K562 (cell line): ENCODE measurements at regions not wholly inside any gene's neighbourhood (a gene's known extent, or its start where the extent isn't known, plus 50 kb on each side); places are given as distances from the start of the nearest gene placed in this dataset.

Experiments used
- ATAC-seq: fragments of 200-7000 bp; cut with Tn5 transposase; 3 replicates; pipeline ENCODE4 v1.9.1; 2020; ENCODE audit warnings: moderate library complexity
- BruUV-seq: library from RNA; stranded (reverse); fragments of 400-500 nt; replicated peaks from 2 replicates; lab custom pipeline; 2021; lab: Mats Ljungman, UMichigan
- CTCF ChIA-PET: fragments of 300-600 bp; formaldehyde crosslinking; extraction: SDS; loops from one replicate; lab custom pipeline; 2021; ENCODE audit warnings: low intra/inter-chr PET ratio; lab: Yijun Ruan, JAX
- POLR2A ChIA-PET: fragments of 300-600, 350-650 bp; sonication (Branson Sonifier 250); formaldehyde crosslinking; extraction: SDS; loops from one replicate; lab custom pipeline; 2021; ENCODE audit warnings: antibody characterized with exemption, inconsistent platforms; lab: Yijun Ruan, JAX
- DNase-seq, 4 experiments: peaks; one replicate each; pipeline versions ENCODE4 v3.0.0 to v3.0.0-alpha.2; 2011 to 2018; ENCODE audit warnings: low spot score in 3 of 4, mixed read lengths in 3 of 4; ENCODE audit errors: extremely low read depth in 1 of 4
- FAIRE-seq: peaks from 2 replicates; lab custom pipeline; 2011; peaks lifted over from hg19 to GRCh38; lab: Jason Lieb, UNC
- H2AFZ ChIP-seq: 2 replicates; pipeline ENCODE4 v1.6.0; 2011; ENCODE audit warnings: low read depth, low read length, control low read depth, inconsistent platforms
- H3K27ac ChIP-seq: fragments of 200-600 bp; 3 replicates; pipeline ENCODE4 v1.8.0; 2011; ENCODE audit warnings: low read depth, mild to moderate bottlenecking, control low read depth, inconsistent platforms, low read length, moderate library complexity, mixed read lengths; ENCODE audit errors: extremely low read depth
- H3K27me3 ChIP-seq, 2 experiments: fragments of 300-600 bp in 1 of 2; 2 replicates in 1 of 2; 3 replicates in 1 of 2; pipeline versions ENCODE4 v1.6.0 to v1.8.0; 2011; ENCODE audit warnings: inconsistent platforms in 2 of 2, low read length in 2 of 2, mild to moderate bottlenecking in 1 of 2, mixed read lengths in 1 of 2, moderate library complexity in 1 of 2; ENCODE audit not compliant: control insufficient read depth in 2 of 2, insufficient read depth in 2 of 2
- H3K36me3 ChIP-seq: fragments of 300-600 bp; 3 replicates; pipeline ENCODE4 v1.8.0; 2011; ENCODE audit warnings: mild to moderate bottlenecking, low read length, inconsistent platforms; ENCODE audit not compliant: control insufficient read depth, insufficient read depth
- H3K4me1 ChIP-seq, 2 experiments: fragments of 200-600 bp in 1 of 2; replicated peaks in 1 of 2; 2 replicates in 1 of 2; 3 replicates in 1 of 2; pipeline versions ENCODE4 v1.5.1 to v1.8.0; 2011; ENCODE audit warnings: inconsistent platforms in 2 of 2, low read length in 2 of 2, mild to moderate bottlenecking in 1 of 2, mixed read lengths in 1 of 2, moderate library complexity in 1 of 2; ENCODE audit not compliant: control insufficient read depth in 2 of 2, insufficient read depth in 2 of 2
- H3K4me2 ChIP-seq: 2 replicates; pipeline ENCODE4 v1.6.1; 2011; ENCODE audit warnings: low read length, control low read depth, inconsistent platforms, mixed read lengths; ENCODE audit not compliant: insufficient read depth
- H3K4me3 ChIP-seq: fragments of 200-600 bp; sonication (generic), shearing (Covaris generic); 2 replicates; pipeline ENCODE4 v1.5.1; 2016; ENCODE audit warnings: control low read depth, inconsistent platforms
- H3K79me2 ChIP-seq: fragments of 200-600 bp; 3 replicates; pipeline ENCODE4 v1.8.0; 2011; ENCODE audit warnings: low read length, inconsistent platforms; ENCODE audit not compliant: control insufficient read depth, insufficient read depth
- H3K9ac ChIP-seq, 2 experiments: 2 replicates each; pipeline versions ENCODE4 v1.6.0 to v1.6.1; 2011; ENCODE audit warnings: low read depth in 2 of 2, low read length in 2 of 2, control low read depth in 1 of 2, inconsistent platforms in 1 of 2, mild to moderate bottlenecking in 1 of 2, mixed read lengths in 1 of 2; ENCODE audit not compliant: insufficient read depth in 1 of 2
- H3K9me1 ChIP-seq: one replicate; pipeline ENCODE4 v1.6.0; 2011; ENCODE audit warnings: inconsistent platforms, mild to moderate bottlenecking, low read length, moderate library complexity; ENCODE audit not compliant: control insufficient read depth, insufficient read depth
- H3K9me3 ChIP-seq: replicated peaks from 2 replicates; pipeline ENCODE4 v1.5.1; 2011; ENCODE audit warnings: low read depth, low read length, inconsistent platforms; ENCODE audit not compliant: control insufficient read depth, insufficient read depth
- H4K20me1 ChIP-seq: replicated peaks from 2 replicates; pipeline ENCODE4 v1.6.1; 2011; ENCODE audit warnings: low read length, inconsistent platforms, mixed read lengths; ENCODE audit not compliant: control insufficient read depth, insufficient read depth
- ADNP ChIP-seq: fragments of 200-800 bp; sonication (Bioruptor generic); IDR thresholded peaks from 2 replicates; pipeline ENCODE4 v1.6.1; 2016; ENCODE audit warnings: missing genetic modification characterization, missing compliant biosample characterization
- CBX8 ChIP-seq: fragments of 200-600 bp; sonication (generic); IDR thresholded peaks from 2 replicates; pipeline ENCODE4 v1.6.1; 2012; ENCODE audit warnings: borderline replicate concordance, mixed run types, low read depth, mild to moderate bottlenecking, moderate library complexity, mixed read lengths, low read length, control low read depth, inconsistent platforms; ENCODE audit not compliant: poor library complexity, severe bottlenecking; ENCODE audit errors: extremely low read depth
- ELF1 ChIP-seq: fragments of 200-800 bp; sonication (Bioruptor generic); IDR thresholded peaks from 2 replicates; pipeline ENCODE4 v1.6.1; 2016; ENCODE audit warnings: missing genetic modification characterization, missing compliant biosample characterization
- GABPB2 ChIP-seq: fragments of 250-450 bp; sonication (Bioruptor Pico); conservative IDR thresholded peaks from 2 replicates; pipeline ENCODE4 v1.5.1; 2021; ENCODE audit warnings: mild to moderate bottlenecking
- HNRNPL ChIP-seq: fragments of 200-400 bp; formaldehyde crosslinking; IDR thresholded peaks from 2 replicates; pipeline ENCODE4 v1.6.1; 2017; ENCODE audit warnings: low read depth, mild to moderate bottlenecking, low read length
- ZNF431 ChIP-seq: sonication (generic); formaldehyde crosslinking; IDR thresholded peaks from 2 replicates; pipeline ENCODE4 v1.8.0; 2022; ENCODE audit warnings: mild to moderate bottlenecking, missing genetic modification reagents
- ZNF507 ChIP-seq: conservative IDR thresholded peaks from 2 replicates; pipeline ENCODE4 v1.6.1; 2017; ENCODE audit warnings: missing genetic modification characterization, missing compliant biosample characterization
- ZNF77 ChIP-seq: fragments of 250-450 bp; sonication (Bioruptor Pico); IDR thresholded peaks from 2 replicates; pipeline ENCODE4 v1.5.0; 2020
- WGBS: fragments of 100-300 bp; shearing (Covaris generic); methylation state at CpG from one replicate; pipeline ENCODE4 v1.1.6; 2016; ENCODE audit warnings: low coverage, mixed read lengths; ENCODE audit not compliant: insufficient coverage; ENCODE audit errors: missing lambda C conversion rate; 5-methylcytosine and 5-hydroxymethylcytosine counted together
- in situ Hi-C: fragments of 300-500 bp; cut with MboI; formaldehyde crosslinking; loops from 4 replicates; pipeline ENCODE4 v1.15.0; 2018; ENCODE audit warnings: inconsistent platforms, mixed read lengths
- intact Hi-C: fragments of 100-400 bp; cut with micrococcal nuclease; formaldehyde crosslinking; loops from 2 replicates; pipeline ENCODE4 v1.14.2; 2022
- TF ChIP-seq, protein P1 (sequence below): sonication (generic); formaldehyde crosslinking; IDR thresholded peaks from 2 replicates; pipeline ENCODE4 v1.8.1; 2023; ENCODE audit warnings: missing genetic modification reagents, mild to moderate bottlenecking, borderline replicate concordance
- TF ChIP-seq, protein P2 (sequence below), 2 experiments: fragments of 450-650 bp in 1 of 2; sonication (generic) in 1 of 2; formaldehyde crosslinking; conservative IDR thresholded peaks; 2 replicates each; pipeline versions ENCODE4 v1.4.0 to v1.8.1; 2020 to 2022; ENCODE audit warnings: mild to moderate bottlenecking in 1 of 2, missing genetic modification reagents in 1 of 2

DNA sequence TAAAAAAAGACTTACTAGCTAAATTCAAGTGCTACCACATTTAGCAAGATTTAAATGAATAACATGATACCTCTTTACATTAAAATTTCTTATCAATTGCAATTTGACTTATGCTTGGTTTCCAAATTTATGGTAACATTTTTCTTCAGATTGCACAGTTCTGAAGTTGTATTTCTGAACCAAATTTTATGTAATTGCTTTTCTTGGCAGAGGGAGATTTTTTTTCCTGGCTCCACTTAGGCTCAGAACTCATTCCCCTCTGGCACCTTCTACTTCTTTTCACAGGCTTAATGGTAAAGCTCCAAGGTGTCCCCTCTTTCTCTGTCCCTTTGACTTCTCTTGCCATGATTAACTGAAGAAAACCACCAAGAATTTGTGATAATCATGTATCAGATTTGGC, 99.8 kb upstream of the TMTC1 start (continued):
- TF ChIP-seq, protein P1, sequence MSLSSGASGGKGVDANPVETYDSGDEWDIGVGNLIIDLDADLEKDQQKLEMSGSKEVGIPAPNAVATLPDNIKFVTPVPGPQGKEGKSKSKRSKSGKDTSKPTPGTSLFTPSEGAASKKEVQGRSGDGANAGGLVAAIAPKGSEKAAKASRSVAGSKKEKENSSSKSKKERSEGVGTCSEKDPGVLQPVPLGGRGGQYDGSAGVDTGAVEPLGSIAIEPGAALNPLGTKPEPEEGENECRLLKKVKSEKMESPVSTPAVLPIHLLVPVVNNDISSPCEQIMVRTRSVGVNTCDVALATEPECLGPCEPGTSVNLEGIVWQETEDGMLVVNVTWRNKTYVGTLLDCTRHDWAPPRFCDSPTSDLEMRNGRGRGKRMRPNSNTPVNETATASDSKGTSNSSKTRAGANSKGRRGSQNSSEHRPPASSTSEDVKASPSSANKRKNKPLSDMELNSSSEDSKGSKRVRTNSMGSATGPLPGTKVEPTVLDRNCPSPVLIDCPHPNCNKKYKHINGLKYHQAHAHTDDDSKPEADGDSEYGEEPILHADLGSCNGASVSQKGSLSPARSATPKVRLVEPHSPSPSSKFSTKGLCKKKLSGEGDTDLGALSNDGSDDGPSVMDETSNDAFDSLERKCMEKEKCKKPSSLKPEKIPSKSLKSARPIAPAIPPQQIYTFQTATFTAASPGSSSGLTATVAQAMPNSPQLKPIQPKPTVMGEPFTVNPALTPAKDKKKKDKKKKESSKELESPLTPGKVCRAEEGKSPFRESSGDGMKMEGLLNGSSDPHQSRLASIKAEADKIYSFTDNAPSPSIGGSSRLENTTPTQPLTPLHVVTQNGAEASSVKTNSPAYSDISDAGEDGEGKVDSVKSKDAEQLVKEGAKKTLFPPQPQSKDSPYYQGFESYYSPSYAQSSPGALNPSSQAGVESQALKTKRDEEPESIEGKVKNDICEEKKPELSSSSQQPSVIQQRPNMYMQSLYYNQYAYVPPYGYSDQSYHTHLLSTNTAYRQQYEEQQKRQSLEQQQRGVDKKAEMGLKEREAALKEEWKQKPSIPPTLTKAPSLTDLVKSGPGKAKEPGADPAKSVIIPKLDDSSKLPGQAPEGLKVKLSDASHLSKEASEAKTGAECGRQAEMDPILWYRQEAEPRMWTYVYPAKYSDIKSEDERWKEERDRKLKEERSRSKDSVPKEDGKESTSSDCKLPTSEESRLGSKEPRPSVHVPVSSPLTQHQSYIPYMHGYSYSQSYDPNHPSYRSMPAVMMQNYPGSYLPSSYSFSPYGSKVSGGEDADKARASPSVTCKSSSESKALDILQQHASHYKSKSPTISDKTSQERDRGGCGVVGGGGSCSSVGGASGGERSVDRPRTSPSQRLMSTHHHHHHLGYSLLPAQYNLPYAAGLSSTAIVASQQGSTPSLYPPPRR (CRISPR knock-in tag): no peak
- TF ChIP-seq ADNP (no peak), ELF1 (no peak)

DNA sequence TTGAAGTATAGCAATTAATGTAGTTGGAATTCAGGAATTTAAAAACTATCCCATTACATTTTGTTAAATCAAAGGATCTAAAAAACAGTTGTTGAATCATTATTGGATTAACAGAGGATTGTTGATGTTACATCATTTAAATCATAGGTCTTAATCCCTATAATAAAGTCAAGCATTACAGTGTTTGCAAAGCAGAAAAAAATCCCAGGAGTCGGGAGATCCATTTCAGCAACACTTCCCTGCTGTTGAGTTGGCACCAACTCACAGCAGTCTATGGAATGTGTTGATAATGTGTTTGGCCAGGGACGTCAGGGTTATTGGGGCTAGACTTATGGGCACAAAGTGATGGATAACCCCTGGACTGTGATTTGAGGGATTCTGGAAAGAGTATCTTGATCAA, 99.1 kb upstream of the TMTC1 start:
- no peak for FAIRE-seq
- no peak for ATAC-seq
- no peak overlapping the region for H3K9ac ChIP-seq
- no peaks in the 10 kb centered on the region for H3K9me1 ChIP-seq
- no peaks in the 10 kb centered on the region for H3K36me3 ChIP-seq
- intact Hi-C loops: no loop called here
- no peaks in the 10 kb centered on the region for H3K4me1 ChIP-seq
- no peaks in the 10 kb centered on the region for H3K27me3 ChIP-seq
- POLR2A ChIA-PET: no interaction called here
- H3K4me3 ChIP-seq: no peak overlapping the region
- TF ChIP-seq CBX8 (no peak), GABPB2 (CRISPR knock-in tag) (no peak), ZNF77 (CRISPR knock-in tag) (no peak), ZNF507 (tag) (no peak), HNRNPL (no peak), ZNF431 (no peak)
- TF ChIP-seq, protein P2, sequence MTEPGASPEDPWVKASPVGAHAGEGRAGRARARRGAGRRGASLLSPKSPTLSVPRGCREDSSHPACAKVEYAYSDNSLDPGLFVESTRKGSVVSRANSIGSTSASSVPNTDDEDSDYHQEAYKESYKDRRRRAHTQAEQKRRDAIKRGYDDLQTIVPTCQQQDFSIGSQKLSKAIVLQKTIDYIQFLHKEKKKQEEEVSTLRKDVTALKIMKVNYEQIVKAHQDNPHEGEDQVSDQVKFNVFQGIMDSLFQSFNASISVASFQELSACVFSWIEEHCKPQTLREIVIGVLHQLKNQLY (CRISPR knock-in tag; conservative IDR thresholded peaks at IDR 0.05): no peak
- no peaks in the 10 kb centered on the region; the same call in 1 of the 2 replicates for H3K9me3 ChIP-seq
- H2AFZ ChIP-seq: no peak overlapping the region
- H3K27ac ChIP-seq: no peak overlapping the region
- no peaks in the 10 kb centered on the region for H4K20me1 ChIP-seq
- CTCF ChIA-PET: no interaction called here
- 0% methylated on average over 2 of the region's 2 CpGs for WGBS
- no peak for DNase-seq
- no TSS peak for BruUV-seq
- H3K79me2 ChIP-seq: no peaks in the 10 kb centered on the region
- no peak overlapping the region for H3K4me2 ChIP-seq
- in situ Hi-C loops: no loop called here
